ENCODE measurements at regions not wholly inside any gene's neighbourhood (a gene's known extent, or its start where the extent isn't known, plus 50 kb on each side); places are given as distances from the start of the nearest gene placed in this dataset.

DNA sequence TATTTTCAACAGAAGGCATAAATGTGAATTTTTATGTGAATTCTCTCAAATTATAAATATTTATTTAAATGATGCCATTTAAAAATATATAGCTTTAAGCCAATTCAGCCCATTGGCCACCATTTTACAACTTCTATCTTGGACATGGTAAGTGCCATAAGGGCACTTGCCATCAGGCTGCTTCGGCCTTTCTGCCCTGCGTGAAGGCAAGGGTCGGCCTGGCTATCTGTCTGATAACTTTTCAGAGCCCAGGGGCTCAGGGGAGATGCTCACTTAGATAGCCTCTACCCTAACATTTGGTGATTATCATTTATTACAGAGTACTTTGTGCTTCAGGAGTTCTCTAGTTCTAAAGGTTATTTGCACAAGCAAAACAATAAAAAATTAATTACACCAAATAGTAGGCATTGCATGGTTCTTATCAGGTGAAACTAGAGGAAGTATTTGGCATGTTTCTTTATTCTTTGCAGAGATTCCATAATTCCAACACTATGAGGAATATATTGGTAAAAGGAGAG is 62.4 kb upstream of the MBNL1 start (continued):
- TF ChIP-seq, protein P1, sequence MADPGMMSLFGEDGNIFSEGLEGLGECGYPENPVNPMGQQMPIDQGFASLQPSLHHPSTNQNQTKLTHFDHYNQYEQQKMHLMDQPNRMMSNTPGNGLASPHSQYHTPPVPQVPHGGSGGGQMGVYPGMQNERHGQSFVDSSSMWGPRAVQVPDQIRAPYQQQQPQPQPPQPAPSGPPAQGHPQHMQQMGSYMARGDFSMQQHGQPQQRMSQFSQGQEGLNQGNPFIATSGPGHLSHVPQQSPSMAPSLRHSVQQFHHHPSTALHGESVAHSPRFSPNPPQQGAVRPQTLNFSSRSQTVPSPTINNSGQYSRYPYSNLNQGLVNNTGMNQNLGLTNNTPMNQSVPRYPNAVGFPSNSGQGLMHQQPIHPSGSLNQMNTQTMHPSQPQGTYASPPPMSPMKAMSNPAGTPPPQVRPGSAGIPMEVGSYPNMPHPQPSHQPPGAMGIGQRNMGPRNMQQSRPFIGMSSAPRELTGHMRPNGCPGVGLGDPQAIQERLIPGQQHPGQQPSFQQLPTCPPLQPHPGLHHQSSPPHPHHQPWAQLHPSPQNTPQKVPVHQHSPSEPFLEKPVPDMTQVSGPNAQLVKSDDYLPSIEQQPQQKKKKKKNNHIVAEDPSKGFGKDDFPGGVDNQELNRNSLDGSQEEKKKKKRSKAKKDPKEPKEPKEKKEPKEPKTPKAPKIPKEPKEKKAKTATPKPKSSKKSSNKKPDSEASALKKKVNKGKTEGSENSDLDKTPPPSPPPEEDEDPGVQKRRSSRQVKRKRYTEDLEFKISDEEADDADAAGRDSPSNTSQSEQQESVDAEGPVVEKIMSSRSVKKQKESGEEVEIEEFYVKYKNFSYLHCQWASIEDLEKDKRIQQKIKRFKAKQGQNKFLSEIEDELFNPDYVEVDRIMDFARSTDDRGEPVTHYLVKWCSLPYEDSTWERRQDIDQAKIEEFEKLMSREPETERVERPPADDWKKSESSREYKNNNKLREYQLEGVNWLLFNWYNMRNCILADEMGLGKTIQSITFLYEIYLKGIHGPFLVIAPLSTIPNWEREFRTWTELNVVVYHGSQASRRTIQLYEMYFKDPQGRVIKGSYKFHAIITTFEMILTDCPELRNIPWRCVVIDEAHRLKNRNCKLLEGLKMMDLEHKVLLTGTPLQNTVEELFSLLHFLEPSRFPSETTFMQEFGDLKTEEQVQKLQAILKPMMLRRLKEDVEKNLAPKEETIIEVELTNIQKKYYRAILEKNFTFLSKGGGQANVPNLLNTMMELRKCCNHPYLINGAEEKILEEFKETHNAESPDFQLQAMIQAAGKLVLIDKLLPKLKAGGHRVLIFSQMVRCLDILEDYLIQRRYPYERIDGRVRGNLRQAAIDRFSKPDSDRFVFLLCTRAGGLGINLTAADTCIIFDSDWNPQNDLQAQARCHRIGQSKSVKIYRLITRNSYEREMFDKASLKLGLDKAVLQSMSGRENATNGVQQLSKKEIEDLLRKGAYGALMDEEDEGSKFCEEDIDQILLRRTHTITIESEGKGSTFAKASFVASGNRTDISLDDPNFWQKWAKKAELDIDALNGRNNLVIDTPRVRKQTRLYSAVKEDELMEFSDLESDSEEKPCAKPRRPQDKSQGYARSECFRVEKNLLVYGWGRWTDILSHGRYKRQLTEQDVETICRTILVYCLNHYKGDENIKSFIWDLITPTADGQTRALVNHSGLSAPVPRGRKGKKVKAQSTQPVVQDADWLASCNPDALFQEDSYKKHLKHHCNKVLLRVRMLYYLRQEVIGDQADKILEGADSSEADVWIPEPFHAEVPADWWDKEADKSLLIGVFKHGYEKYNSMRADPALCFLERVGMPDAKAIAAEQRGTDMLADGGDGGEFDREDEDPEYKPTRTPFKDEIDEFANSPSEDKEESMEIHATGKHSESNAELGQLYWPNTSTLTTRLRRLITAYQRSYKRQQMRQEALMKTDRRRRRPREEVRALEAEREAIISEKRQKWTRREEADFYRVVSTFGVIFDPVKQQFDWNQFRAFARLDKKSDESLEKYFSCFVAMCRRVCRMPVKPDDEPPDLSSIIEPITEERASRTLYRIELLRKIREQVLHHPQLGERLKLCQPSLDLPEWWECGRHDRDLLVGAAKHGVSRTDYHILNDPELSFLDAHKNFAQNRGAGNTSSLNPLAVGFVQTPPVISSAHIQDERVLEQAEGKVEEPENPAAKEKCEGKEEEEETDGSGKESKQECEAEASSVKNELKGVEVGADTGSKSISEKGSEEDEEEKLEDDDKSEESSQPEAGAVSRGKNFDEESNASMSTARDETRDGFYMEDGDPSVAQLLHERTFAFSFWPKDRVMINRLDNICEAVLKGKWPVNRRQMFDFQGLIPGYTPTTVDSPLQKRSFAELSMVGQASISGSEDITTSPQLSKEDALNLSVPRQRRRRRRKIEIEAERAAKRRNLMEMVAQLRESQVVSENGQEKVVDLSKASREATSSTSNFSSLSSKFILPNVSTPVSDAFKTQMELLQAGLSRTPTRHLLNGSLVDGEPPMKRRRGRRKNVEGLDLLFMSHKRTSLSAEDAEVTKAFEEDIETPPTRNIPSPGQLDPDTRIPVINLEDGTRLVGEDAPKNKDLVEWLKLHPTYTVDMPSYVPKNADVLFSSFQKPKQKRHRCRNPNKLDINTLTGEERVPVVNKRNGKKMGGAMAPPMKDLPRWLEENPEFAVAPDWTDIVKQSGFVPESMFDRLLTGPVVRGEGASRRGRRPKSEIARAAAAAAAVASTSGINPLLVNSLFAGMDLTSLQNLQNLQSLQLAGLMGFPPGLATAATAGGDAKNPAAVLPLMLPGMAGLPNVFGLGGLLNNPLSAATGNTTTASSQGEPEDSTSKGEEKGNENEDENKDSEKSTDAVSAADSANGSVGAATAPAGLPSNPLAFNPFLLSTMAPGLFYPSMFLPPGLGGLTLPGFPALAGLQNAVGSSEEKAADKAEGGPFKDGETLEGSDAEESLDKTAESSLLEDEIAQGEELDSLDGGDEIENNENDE (IDR thresholded peaks at IDR 0.05; ENCODE audit: insufficient replicate concordance, low read length), result no peak
- TF ChIP-seq POU5F1 (IDR thresholded peaks at IDR 0.05; ENCODE audit: low read depth, low read length), result no peak
- TF ChIP-seq SIX5 (IDR thresholded peaks at IDR 0.05; ENCODE audit: low read depth, low read length), result no peak
- no peak for TF ChIP-seq TAF1 (IDR thresholded peaks at IDR 0.05; ENCODE audit: low read depth, low read length)
- TF ChIP-seq SP1 (IDR thresholded peaks at IDR 0.05; ENCODE audit: low read depth, low read length), result no peak
